SK-N-SH (cell line): ENCODE measurements at regions not wholly inside any gene's neighbourhood (a gene's known extent, or its start where the extent isn't known, plus 50 kb on each side); places are given as distances from the start of the nearest gene placed in this dataset.

ENCODE experiments used
- CTCF ChIA-PET: fragments of 300-600, 350-600 bp; formaldehyde crosslinking; extraction: SDS; loops from one replicate; lab custom pipeline; 2021; lab: Yijun Ruan, JAX
- POLR2A ChIA-PET: fragments of 350-600 bp; sonication (Branson Sonifier 250); formaldehyde crosslinking; extraction: SDS; loops from one replicate; lab custom pipeline; 2020; ENCODE audit warnings: antibody characterized with exemption, inconsistent platforms; lab: Yijun Ruan, JAX
- DNase-seq: peaks from one replicate; pipeline ENCODE4 v3.0.0; 2012
- H2AFZ ChIP-seq: fragments of 200-600 bp; sonication (generic); 2 replicates; pipeline ENCODE4 v1.8.1; 2016; ENCODE audit warnings: antibody characterized with exemption, mild to moderate bottlenecking, low read depth
- H3F3A ChIP-seq: fragments of 200-600 bp; sonication (generic); replicated peaks from 2 replicates; pipeline ENCODE3; 2016; ENCODE audit warnings: antibody characterized with exemption, mild to moderate bottlenecking; ENCODE audit not compliant: insufficient read depth
- H3K27ac ChIP-seq, 2 experiments: fragments of 200-500 bp in 1 of 2; fragments of 200-600 bp in 1 of 2; sonication (Bioruptor generic) in 1 of 2; sonication (generic), shearing (Covaris generic) in 1 of 2; 2 replicates each; pipeline versions ENCODE4 v1.5.1 to v1.6.1; 2014 to 2016; ENCODE audit warnings: low read depth in 2 of 2, inconsistent platforms in 1 of 2, low read length in 1 of 2, mild to moderate bottlenecking in 1 of 2, mixed read lengths in 1 of 2
- H3K27me3 ChIP-seq: fragments of 200-600 bp; sonication (generic), shearing (Covaris generic); 2 replicates; pipeline ENCODE4 v1.6.1; 2016; ENCODE audit warnings: mixed run types; ENCODE audit not compliant: insufficient read depth
- H3K36me3 ChIP-seq, 2 experiments: fragments of 200-500 bp in 1 of 2; fragments of 200-600 bp in 1 of 2; sonication (Bioruptor generic) in 1 of 2; sonication (generic) in 1 of 2; replicated peaks in 1 of 2; 2 replicates each; pipeline versions ENCODE3 to v1.5.1; 2014 to 2016; ENCODE audit warnings: low read length in 1 of 2, mild to moderate bottlenecking in 1 of 2; ENCODE audit not compliant: insufficient read depth in 2 of 2, control insufficient read depth in 1 of 2
- H3K4me1 ChIP-seq, 2 experiments: fragments of 200-500 bp in 1 of 2; fragments of 200-600 bp in 1 of 2; sonication (Bioruptor generic) in 1 of 2; sonication (generic), shearing (Covaris generic) in 1 of 2; 2 replicates each; pipeline versions ENCODE4 v1.5.1 to v1.6.1; 2014 to 2016; ENCODE audit warnings: low read depth in 1 of 2, low read length in 1 of 2, mixed run types in 1 of 2; ENCODE audit not compliant: insufficient read depth in 2 of 2, control insufficient read depth in 1 of 2
- H3K4me2 ChIP-seq: fragments of 200-600 bp; sonication (generic), shearing (Covaris generic); 2 replicates; pipeline ENCODE4 v1.6.1; 2017; ENCODE audit warnings: mixed run types
- H3K4me3 ChIP-seq, 2 experiments: fragments of 200-500 bp in 1 of 2; fragments of 200-600 bp in 1 of 2; sonication (Bioruptor generic) in 1 of 2; sonication (generic), shearing (Covaris generic) in 1 of 2; 2 replicates each; pipeline versions ENCODE4 v1.5.1 to v1.8.1; 2014 to 2016; ENCODE audit warnings: low read depth in 2 of 2, inconsistent platforms in 1 of 2, low read length in 1 of 2, mild to moderate bottlenecking in 1 of 2, mixed read lengths in 1 of 2, moderate library complexity in 1 of 2
- H3K79me2 ChIP-seq: fragments of 200-600 bp; sonication (generic); 2 replicates; pipeline ENCODE4 v1.8.1; 2017; ENCODE audit warnings: mild to moderate bottlenecking; ENCODE audit not compliant: insufficient read depth
- H3K9ac ChIP-seq: fragments of 200-600 bp; sonication (generic); 2 replicates; pipeline ENCODE4 v1.6.1; 2017; ENCODE audit warnings: mixed run types
- H3K9me2 ChIP-seq: fragments of 200-600 bp; sonication (generic); 2 replicates; pipeline ENCODE4 v1.6.1; 2017; ENCODE audit warnings: mixed run types
- H3K9me3 ChIP-seq: fragments of 200-600 bp; sonication (generic); 2 replicates; pipeline ENCODE4 v1.6.1; 2017; ENCODE audit warnings: mixed run types, mild to moderate bottlenecking, moderate library complexity
- H4K20me1 ChIP-seq: fragments of 200-600 bp; sonication (generic); 2 replicates; pipeline ENCODE4 v1.6.1; 2017; ENCODE audit warnings: mild to moderate bottlenecking, mixed run types; ENCODE audit not compliant: insufficient read depth
- CHD2 ChIP-seq: fragments of 150-350 bp; IDR thresholded peaks from 2 replicates; pipeline ENCODE4 v1.6.1; 2018; ENCODE audit warnings: low read length; ENCODE audit not compliant: partially characterized antibody
- CTCF ChIP-seq: fragments of 200-600 bp; sonication (generic); IDR thresholded peaks from 2 replicates; pipeline ENCODE4 v1.6.1; 2017; ENCODE audit warnings: antibody characterized with exemption, mild to moderate bottlenecking, moderate library complexity
- ELF1 ChIP-seq: IDR thresholded peaks from 2 replicates; pipeline ENCODE4 v1.4.0; 2012
- FOSL2 ChIP-seq: IDR thresholded peaks from 2 replicates; pipeline ENCODE4 v1.4.0; 2012; ENCODE audit warnings: low read depth, mild to moderate bottlenecking, moderate library complexity, borderline replicate concordance
- FOXJ3 ChIP-seq: sonication (generic); formaldehyde crosslinking; IDR thresholded peaks from 2 replicates; pipeline ENCODE4 v1.5.1; 2020; ENCODE audit warnings: mild to moderate bottlenecking, missing genetic modification reagents
- GATA2 ChIP-seq: sonication (generic); formaldehyde crosslinking; IDR thresholded peaks from 2 replicates; pipeline ENCODE4 v1.5.0; 2020; ENCODE audit warnings: mild to moderate bottlenecking, missing genetic modification reagents
- JUND ChIP-seq: IDR thresholded peaks from 2 replicates; pipeline ENCODE4 v1.4.0; 2012
- MEF2A ChIP-seq: IDR thresholded peaks from 2 replicates; pipeline ENCODE4 v1.4.0; 2012; ENCODE audit warnings: low read depth, borderline replicate concordance
- MXI1 ChIP-seq: IDR thresholded peaks from 2 replicates; pipeline ENCODE4 v1.6.1; 2012; ENCODE audit warnings: mild to moderate bottlenecking, low read depth, low read length, improper control_type of control experiment
- POLR2AphosphoS5 ChIP-seq: IDR thresholded peaks from 2 replicates; pipeline ENCODE4 v1.6.1; 2012; ENCODE audit warnings: low read depth, low read length
- RFX5 ChIP-seq: IDR thresholded peaks from 2 replicates; pipeline ENCODE4 v1.6.1; 2012; ENCODE audit warnings: mild to moderate bottlenecking, improper control_type of control experiment, low read length
- SMC3 ChIP-seq: IDR thresholded peaks from 2 replicates; pipeline ENCODE4 v1.6.1; 2012; ENCODE audit warnings: low read depth, low read length, improper control_type of control experiment
- TAF1 ChIP-seq: IDR thresholded peaks from 2 replicates; pipeline ENCODE4 v1.6.1; 2012; ENCODE audit warnings: low read depth, mild to moderate bottlenecking, low read length, moderate library complexity, borderline replicate concordance
- TCF12 ChIP-seq: IDR thresholded peaks from 2 replicates; pipeline ENCODE4 v1.4.0; 2012
- YY1 ChIP-seq: IDR thresholded peaks from 2 replicates; pipeline ENCODE4 v1.4.0; 2012; ENCODE audit warnings: low read depth, mild to moderate bottlenecking
- WGBS: methylation state at CpG from one replicate; pipeline ENCODE4 v1.1.6; 2017; ENCODE audit warnings: low lambda C conversion rate; 5-methylcytosine and 5-hydroxymethylcytosine counted together
- TF ChIP-seq, protein P1 (sequence below): IDR thresholded peaks from 2 replicates; pipeline ENCODE4 v1.4.0; 2012; ENCODE audit warnings: low read depth, borderline replicate concordance
- TF ChIP-seq, protein P2 (sequence below): IDR thresholded peaks from 2 replicates; pipeline ENCODE4 v1.4.0; 2012; ENCODE audit warnings: low read depth
- TF ChIP-seq, protein P3 (sequence below): fragments of 150-350 bp; IDR thresholded peaks from 2 replicates; pipeline ENCODE4 v1.6.1; 2016; ENCODE audit warnings: mild to moderate bottlenecking, low read depth, low read length

DNA sequence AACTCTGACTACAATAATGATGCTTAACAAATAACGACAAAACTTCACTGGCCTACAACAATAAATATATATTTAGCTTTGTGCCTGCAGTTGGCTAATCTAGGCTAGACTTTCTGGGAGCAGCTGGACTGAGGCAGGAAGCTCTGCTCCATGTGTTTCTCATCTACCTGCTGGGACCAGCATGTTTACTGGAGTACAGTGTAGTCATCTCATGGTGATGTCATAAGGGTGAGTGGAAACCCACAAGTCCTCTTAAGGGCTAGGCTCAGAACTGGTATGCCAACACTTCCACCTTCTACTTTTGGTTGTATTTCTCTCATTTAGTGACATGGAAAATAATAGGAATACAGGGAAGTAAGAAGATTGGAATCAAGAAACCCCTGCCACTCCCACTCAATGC is 85.7 kb upstream of the NIPBL start:
- no peaks in the 10 kb centered on the region for H3K9me3 ChIP-seq
- H3K27me3 ChIP-seq = no peaks in the 10 kb centered on the region; the same call in 1 of the 2 replicates
- no peak overlapping the region for H2AFZ ChIP-seq
- no peaks in the 10 kb centered on the region for H3F3A ChIP-seq
- CTCF ChIA-PET = no interaction called here
- TF ChIP-seq, protein P1, sequence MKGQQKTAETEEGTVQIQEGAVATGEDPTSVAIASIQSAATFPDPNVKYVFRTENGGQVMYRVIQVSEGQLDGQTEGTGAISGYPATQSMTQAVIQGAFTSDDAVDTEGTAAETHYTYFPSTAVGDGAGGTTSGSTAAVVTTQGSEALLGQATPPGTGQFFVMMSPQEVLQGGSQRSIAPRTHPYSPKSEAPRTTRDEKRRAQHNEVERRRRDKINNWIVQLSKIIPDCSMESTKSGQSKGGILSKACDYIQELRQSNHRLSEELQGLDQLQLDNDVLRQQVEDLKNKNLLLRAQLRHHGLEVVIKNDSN = no peak
- no peak for TF ChIP-seq GATA2 (CRISPR knock-in tag)
- no peak for TF ChIP-seq TAF1
- TF ChIP-seq CHD2 = no peak
- TF ChIP-seq JUND = no peak
- TF ChIP-seq CTCF = no peak
- no peak for TF ChIP-seq RFX5
- no peak for TF ChIP-seq TCF12
- TF ChIP-seq, protein P2, sequence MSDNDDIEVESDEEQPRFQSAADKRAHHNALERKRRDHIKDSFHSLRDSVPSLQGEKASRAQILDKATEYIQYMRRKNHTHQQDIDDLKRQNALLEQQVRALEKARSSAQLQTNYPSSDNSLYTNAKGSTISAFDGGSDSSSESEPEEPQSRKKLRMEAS = no peak
- TF ChIP-seq SMC3 = no peak
- no peak for TF ChIP-seq MEF2A
- no peak for TF ChIP-seq FOXJ3 (CRISPR knock-in tag)
- TF ChIP-seq ELF1 = no peak
- TF ChIP-seq, protein P3, sequence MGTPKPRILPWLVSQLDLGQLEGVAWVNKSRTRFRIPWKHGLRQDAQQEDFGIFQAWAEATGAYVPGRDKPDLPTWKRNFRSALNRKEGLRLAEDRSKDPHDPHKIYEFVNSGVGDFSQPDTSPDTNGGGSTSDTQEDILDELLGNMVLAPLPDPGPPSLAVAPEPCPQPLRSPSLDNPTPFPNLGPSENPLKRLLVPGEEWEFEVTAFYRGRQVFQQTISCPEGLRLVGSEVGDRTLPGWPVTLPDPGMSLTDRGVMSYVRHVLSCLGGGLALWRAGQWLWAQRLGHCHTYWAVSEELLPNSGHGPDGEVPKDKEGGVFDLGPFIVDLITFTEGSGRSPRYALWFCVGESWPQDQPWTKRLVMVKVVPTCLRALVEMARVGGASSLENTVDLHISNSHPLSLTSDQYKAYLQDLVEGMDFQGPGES = no peak
- no peak for TF ChIP-seq YY1
- no peak for TF ChIP-seq POLR2AphosphoS5
- TF ChIP-seq MXI1 = no peak
- no peak for TF ChIP-seq FOSL2
- TF ChIP-seq, all 33 proteins: peak for 0
- Histone ChIP-seq H3K4me3 (no peak overlapping the region), H4K20me1 (no peaks in the 10 kb centered on the region), H3K4me1 (no peaks in the 10 kb centered on the region), H3K79me2 (no peaks in the 10 kb centered on the region), H3K36me3 (no peaks in the 10 kb centered on the region), H3K9ac (no peak overlapping the region), H3K4me2 (no peak overlapping the region), H3K27ac (no peak overlapping the region), H3K9me2 (no peaks in the 10 kb centered on the region)
- POLR2A ChIA-PET = no interaction called here
- WGBS = 33% methylated on average over 1 of the region's 1 CpG
- no peak for DNase-seq
